ENCODE measurements at regions not wholly inside any gene's neighbourhood (a gene's known extent, or its start where the extent isn't known, plus 50 kb on each side); places are given as distances from the start of the nearest gene placed in this dataset.
A peak's percentile ranks its signal among the peaks of the same experiment; 100 is the strongest.

DNA sequence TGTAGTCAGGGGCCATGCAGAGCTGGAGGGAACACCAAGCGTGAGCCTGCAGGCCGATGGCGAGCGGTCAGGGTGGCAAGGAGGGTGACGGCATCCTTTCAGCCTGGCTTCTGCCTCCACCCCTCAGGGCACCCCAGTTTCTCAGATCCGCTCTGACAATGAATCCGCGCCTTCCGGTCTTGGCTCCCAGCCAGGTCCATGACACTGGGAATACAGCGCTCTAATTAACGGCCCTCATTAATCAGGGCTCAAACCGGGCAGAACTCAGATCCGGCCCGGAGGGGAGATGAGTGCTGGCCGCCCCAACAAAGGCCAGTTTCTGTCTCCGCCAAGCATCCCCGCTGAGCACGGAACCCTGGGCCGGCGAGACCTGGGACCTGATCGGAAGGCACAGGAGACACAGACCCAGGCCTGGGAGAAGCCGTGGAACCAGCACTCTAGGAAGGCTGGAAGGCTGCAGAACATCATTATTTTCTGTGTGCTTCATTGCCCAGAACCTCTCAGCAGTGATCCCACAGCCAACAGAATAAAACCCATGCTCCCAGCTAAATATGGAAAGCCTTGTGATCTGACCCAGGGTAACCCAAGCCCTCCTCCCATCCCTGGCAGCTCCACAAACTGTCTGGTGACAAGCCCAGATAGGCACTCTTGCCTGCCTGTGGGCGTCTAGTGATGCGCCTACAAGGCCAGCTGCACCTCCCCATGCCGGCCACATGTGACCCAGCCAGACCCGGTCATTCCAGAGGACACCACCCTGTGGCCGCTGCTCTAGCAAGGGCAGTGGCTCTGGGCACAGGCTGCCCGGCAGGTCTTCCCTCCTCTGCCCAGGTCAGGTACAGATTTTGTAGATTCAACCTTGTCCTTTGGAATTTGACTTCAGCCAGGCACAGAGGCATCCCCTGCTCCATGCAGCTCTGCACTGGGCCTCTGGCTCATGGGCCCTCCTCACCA, 438.7 kb upstream of the MYT1L start:
- in situ Hi-C loops (cut with MboI; ENCODE audit: low pct_unique_long_range_greater_than_20kb in 2 of 9, low sequenced_read_pairs in 9 of 9, unreplicated experiment in 9 of 9) = no loop called here
- 0 to 100% (median 79%) methylated on average over 1 to 7 of the region's 28 CpGs; no CpG with 5 or more reads in 5 of the 10 experiments for WGBS, 10 experiments
- Histone ChIP-seq H3K4me3 (no peak overlapping the region), H3K27ac (peak overlapping the region in 1 of 2 donors; percentile 25), H3K4me1 (replicated peaks in 1 of 2) (peaks cover 13 to 14% of the 10 kb centered on the region in 2 donors)
- peak in 6 of 8 experiments; percentile 54 to 87 (median 84) for ATAC-seq (replicated peaks in 6 of 8)

DNA sequence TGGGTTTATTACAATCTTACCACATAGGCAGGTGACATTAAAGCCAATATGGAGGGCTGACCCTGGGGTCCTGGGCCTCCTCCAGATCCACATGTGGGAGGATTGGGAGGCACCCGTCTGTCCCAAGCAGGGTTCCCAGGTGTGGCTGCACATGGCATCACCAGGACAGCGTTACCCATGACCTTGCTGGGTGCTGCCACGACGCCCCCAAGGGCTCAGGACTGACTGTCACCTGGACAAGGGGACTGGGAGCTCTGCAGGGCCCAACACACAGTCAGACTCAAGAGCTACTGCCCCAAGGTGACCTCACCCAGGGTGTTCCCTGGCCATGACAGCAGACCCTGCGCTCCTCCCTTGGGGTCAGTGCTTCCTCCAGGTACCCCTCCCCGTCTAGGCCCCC, 437.4 kb upstream of the MYT1L start:
- in situ Hi-C loops (cut with MboI; ENCODE audit: low pct_unique_long_range_greater_than_20kb in 2 of 9, low sequenced_read_pairs in 9 of 9, unreplicated experiment in 9 of 9) = no loop called here
- WGBS, 10 experiments = 0% methylated on average over 1 of the region's 6 CpGs; no CpG with 5 or more reads in 9 of the 10 experiments
- Histone ChIP-seq H3K27ac (no peak overlapping the region), H3K4me1 (replicated peaks in 1 of 2) (peaks cover 12 to 23% of the 10 kb centered on the region in 2 donors), H3K4me3 (no peak overlapping the region)
- ATAC-seq (replicated peaks in 6 of 8) = no peak

DNA sequence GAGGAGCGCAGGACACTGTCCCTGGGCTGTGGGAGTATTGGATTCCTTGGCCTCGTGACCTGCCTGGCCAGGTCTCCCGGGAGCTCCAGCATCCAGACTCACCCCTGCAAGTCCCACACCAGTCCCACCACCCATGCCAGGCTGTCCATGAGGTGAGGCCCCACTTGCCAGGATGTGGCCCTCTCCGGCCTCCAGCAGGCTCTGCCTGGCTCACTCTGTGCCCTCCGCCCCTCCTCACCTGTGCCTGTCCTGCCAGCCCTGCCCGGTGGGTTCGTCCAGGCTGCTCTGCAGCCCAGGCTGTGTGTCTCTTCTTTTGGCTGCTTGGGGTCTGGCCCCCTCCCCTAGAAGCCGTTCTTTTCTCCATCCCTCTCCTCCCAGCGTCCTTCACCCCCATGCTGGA, 436.8 kb upstream of the MYT1L start:
- 0 to 100% (median 67%) methylated on average over 1 to 3 of the region's 9 CpGs; no CpG with 5 or more reads in 5 of the 10 experiments for WGBS, 10 experiments
- in situ Hi-C loops (cut with MboI; ENCODE audit: low pct_unique_long_range_greater_than_20kb in 2 of 9, low sequenced_read_pairs in 9 of 9, unreplicated experiment in 9 of 9) = no loop called here

DNA sequence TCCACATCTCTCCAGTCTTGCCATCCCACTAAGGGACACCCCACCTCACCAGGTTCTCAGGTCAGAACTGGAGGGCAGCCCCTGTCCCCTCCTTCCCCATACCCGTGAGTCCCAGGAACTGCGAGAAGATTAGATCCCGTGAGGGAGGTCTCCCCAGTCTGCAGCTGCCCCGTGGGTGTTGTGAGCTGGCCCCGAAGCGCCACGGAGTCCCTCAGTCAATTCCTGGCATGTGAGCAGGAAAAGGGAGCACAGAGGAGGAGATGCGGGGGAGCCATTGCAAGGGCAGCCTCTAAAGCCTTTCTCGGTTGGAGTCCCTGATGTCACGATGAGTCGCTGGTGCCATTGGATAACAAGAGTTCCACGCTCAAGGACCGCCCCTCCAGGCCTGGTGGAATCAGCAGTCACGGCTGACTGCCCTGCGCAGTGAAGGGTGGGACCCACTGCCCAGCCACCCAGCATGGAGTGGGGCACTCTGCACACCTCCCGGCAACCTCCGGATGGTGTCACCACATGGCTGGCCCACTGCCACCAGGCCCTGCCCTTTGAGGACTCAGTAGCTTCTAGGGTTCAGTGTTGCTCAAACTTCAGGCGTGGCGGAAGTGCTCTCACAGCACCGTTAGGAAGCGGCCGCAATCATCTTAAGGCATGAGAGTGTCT, 434.9 kb upstream of the MYT1L start:
- Histone ChIP-seq H3K27ac (no peak overlapping the region), H3K4me1 (replicated peaks in 1 of 2) (peaks cover 19 to 34% of the 10 kb centered on the region in 2 donors), H3K4me3 (no peak overlapping the region)
- in situ Hi-C loops (cut with MboI; ENCODE audit: low pct_unique_long_range_greater_than_20kb in 2 of 9, low sequenced_read_pairs in 9 of 9, unreplicated experiment in 9 of 9) = no loop called here
- ATAC-seq (replicated peaks in 6 of 8) = no peak
- WGBS, 10 experiments = 65 to 80% (median 80%) methylated on average over 2 to 7 of the region's 22 CpGs; no CpG with 5 or more reads in 7 of the 10 experiments

More for the DNA sequence above, 436.8 kb upstream of the MYT1L start:
- Histone ChIP-seq H3K4me3 (no peak overlapping the region), H3K4me1 (replicated peaks in 1 of 2) (peaks cover 18 to 30% of the 10 kb centered on the region in 2 donors), H3K27ac (no peak overlapping the region)
- no peak for ATAC-seq (replicated peaks in 6 of 8)

DNA sequence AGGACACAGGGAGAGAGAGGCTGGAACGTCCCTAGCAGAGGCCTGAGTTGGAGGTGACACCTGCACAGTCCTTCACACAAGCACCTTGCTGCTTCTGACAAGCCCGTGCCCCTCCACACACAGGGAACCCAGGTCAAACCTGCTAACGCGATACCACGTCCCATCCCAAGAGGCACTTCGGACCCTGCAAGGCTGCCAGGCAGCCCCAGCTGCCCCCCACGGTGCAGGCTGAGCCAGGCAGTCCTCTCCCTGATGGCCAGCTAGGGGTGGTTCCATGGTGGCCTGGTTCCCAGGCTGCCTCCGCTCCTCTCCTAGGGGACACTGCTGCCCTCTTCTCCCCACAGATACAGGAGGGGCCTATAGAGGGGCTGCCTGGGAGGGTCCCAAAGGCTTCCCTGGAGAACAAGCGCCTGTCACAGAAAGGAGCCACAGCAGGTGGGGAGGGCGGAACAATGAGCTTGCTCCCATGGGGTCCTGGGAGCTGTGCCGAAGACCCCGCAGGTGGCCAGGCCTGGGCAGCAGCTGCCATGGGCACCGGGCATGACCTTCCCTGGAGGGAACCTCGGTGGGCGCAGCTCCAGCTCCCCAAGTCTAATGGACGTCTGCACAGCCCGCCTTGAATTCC, 434.2 kb upstream of the MYT1L start:
- Histone ChIP-seq H3K4me1 (replicated peaks in 1 of 2) (peaks cover 19 to 32% of the 10 kb centered on the region in 2 donors), H3K4me3 (no peak overlapping the region), H3K27ac (no peak overlapping the region)
- in situ Hi-C loops (cut with MboI; ENCODE audit: low pct_unique_long_range_greater_than_20kb in 2 of 9, low sequenced_read_pairs in 9 of 9, unreplicated experiment in 9 of 9) = no loop called here
- no peak for ATAC-seq (replicated peaks in 6 of 8)
- 90 to 100% (median 96%) methylated on average over 2 to 5 of the region's 17 CpGs; no CpG with 5 or more reads in 6 of the 10 experiments for WGBS, 10 experiments

DNA sequence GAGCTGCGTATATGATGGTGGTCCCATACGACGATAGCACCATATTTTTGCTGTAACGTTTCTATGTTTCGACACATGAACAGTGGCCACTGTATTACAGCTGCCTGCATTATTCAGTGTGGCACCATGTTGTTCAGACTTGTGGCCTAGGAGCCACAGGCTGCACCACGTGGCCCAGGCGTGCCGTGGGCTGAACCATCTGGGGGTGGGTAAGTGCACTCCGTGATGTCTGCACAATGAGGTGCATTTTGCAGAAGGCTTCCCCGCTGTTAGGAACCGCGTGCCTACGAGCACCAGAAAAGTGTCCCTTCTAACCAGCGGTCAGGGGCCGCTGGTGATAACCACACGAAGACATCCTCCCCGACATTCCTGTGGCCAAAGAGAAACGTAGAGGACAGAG, 433.7 kb upstream of the MYT1L start:
- no peak overlapping the region for H3K27ac ChIP-seq
- WGBS, 10 experiments = 4 to 100% (median 84%) methylated on average over 1 to 14 of the region's 18 CpGs; no CpG with 5 or more reads in 1 of the 10 experiments
- H3K4me1 ChIP-seq (replicated peaks in 1 of 2) = peaks cover 19 to 27% of the 10 kb centered on the region in 2 donors
- in situ Hi-C loops (cut with MboI; ENCODE audit: low pct_unique_long_range_greater_than_20kb in 2 of 9, low sequenced_read_pairs in 9 of 9, unreplicated experiment in 9 of 9) = no loop called here
- H3K4me3 ChIP-seq = no peak overlapping the region
- ATAC-seq (replicated peaks in 6 of 8) = no peak

DNA sequence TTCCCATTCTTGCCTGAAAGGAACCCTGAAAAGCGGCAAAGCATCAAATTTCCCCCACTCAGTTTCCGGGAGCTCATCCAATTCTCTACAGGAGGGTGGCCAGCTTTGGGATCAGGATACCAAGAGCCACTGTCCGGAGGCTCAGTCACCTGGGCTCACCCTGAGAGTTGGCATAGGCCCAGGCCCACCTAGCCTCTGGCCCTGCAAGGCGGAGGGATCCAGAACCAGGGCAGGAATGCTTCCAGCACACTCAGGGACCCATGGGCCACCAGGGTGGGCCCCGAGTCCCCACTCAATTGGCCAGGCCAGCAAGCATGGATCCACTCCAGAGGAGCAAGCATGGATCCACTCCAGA, 432.9 kb upstream of the MYT1L start:
- H3K27ac ChIP-seq = no peak overlapping the region
- ATAC-seq (replicated peaks in 6 of 8) = peak in 1 of 8 experiments; percentile 2
- 0 to 100% (median 63%) methylated on average over 1 to 2 of the region's 5 CpGs; no CpG with 5 or more reads in 6 of the 10 experiments for WGBS, 10 experiments
- no peak overlapping the region for H3K4me3 ChIP-seq
- in situ Hi-C loops (cut with MboI; ENCODE audit: low pct_unique_long_range_greater_than_20kb in 2 of 9, low sequenced_read_pairs in 9 of 9, unreplicated experiment in 9 of 9) = no loop called here
- peaks cover 14 to 21% of the 10 kb centered on the region in 2 donors for H3K4me1 ChIP-seq (replicated peaks in 1 of 2)

DNA sequence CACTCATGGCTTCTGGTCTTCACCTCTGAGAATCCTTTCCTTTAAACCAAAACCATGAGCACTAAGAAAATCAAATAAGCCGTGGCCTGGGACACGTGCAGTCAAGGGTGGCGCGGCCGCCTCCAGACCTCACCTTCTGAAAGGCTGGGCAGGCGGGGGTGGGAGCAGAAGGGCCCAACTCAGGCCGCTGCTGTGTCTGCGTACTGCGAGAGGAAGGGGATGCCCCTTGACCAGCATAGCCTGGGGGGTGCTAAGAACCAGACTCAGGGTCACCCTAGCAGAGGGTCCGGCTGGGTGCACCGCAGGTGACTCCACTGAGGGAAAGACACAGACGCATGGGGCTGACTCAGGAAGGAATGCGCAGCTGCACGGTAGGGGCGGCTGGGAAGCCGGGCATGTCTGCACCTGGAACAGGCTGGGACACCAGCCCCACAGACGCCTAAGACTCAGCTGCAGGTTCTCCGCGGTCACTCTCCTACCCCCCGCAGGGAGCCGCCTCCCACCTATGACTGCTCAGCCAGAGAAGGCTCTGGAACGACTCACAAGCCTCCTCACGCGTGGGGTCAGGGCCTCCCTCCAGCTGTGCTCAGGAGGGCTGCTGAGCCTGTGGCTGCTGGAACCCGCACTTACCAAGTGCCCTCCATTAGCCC, 432.4 kb upstream of the MYT1L start:
- Histone ChIP-seq H3K27ac (no peak overlapping the region), H3K4me3 (no peak overlapping the region), H3K4me1 (replicated peaks in 1 of 2) (peaks cover 14 to 23% of the 10 kb centered on the region in 2 donors)
- peak in 5 of 8 experiments; percentile 63 to 83 (median 74) for ATAC-seq (replicated peaks in 6 of 8)
- in situ Hi-C loops (cut with MboI; ENCODE audit: low pct_unique_long_range_greater_than_20kb in 2 of 9, low sequenced_read_pairs in 9 of 9, unreplicated experiment in 9 of 9) = no loop called here
- WGBS, 10 experiments = 5 to 82% (median 70%) methylated on average over 2 to 3 of the region's 25 CpGs; no CpG with 5 or more reads in 7 of the 10 experiments

DNA sequence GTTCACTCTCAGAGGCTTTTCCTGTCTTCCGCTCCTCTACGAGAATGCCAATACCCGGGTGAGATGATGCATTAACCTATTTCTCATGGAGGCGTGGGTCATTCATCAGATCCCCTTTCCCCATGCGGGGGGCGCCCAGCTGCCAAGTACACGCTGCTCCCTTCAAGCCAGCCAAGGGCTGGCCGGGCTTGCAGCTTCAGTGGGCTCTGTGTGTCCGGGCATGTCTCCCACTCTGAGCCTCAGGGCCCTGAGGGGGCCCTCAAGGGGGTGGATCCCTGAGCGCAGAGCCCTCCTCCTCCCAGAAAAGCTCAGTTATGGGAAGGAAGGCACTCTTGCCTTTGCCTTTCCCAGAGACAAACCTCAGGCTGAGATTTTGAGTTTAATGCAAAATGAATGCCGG, 431.8 kb upstream of the MYT1L start:
- peaks cover 14 to 23% of the 10 kb centered on the region in 2 donors for H3K4me1 ChIP-seq (replicated peaks in 1 of 2)
- no peak overlapping the region for H3K27ac ChIP-seq
- 7 to 61% (median 50%) methylated on average over 1 to 5 of the region's 11 CpGs; no CpG with 5 or more reads in 5 of the 10 experiments for WGBS, 10 experiments
- in situ Hi-C loops (cut with MboI; ENCODE audit: low pct_unique_long_range_greater_than_20kb in 2 of 9, low sequenced_read_pairs in 9 of 9, unreplicated experiment in 9 of 9) = no loop called here
- ATAC-seq (replicated peaks in 6 of 8) = peak in 6 of 8 experiments; percentile 35 to 62 (median 42)
- H3K4me3 ChIP-seq = no peak overlapping the region

DNA sequence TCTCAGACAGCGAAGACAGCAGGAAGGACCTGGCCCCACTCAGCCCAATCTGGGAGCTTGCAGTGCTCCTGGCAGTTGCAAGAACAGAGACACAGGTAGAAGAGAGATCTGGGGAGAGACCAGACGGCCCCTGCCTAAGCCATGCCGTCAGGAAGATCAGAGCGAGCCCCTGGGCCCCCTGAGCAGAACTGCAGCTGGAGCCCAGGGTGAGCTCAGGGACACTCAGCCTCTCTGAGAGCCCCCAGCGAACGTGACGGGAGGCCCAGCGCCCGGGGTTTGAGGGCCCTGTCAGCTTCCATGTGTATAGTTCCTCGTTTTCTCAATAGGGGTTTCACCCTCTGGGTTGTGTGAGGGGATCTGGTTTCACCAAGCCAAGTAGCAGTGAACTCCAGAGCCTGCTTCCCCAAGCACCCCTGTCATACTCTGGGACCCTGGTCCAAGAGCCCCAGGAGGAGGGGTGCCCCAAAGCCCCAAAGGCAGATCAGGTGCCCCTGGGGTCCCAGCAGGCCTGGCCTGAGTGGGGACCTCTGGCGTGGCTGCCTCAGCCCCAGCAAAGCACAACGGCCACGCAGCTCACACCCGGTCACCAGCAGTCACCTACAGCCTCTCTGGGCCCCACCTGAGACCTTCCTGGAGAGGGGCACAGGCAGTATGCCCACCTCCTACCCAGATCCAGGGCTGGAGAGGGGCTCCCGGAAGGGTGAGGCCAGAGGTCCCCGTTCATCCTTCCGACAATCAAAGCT, 431.3 kb upstream of the MYT1L start:
- Histone ChIP-seq H3K4me1 (replicated peaks in 1 of 2) (peaks cover 14 to 23% of the 10 kb centered on the region in 2 donors), H3K4me3 (no peak overlapping the region), H3K27ac (no peak overlapping the region)
- WGBS, 10 experiments = 0 to 100% (median 87%) methylated on average over 1 to 3 of the region's 17 CpGs; no CpG with 5 or more reads in 3 of the 10 experiments
- ATAC-seq (replicated peaks in 6 of 8) = peak in 2 of 8 experiments; percentile 3 to 10
- in situ Hi-C loops (cut with MboI; ENCODE audit: low pct_unique_long_range_greater_than_20kb in 2 of 9, low sequenced_read_pairs in 9 of 9, unreplicated experiment in 9 of 9) = no loop called here

DNA sequence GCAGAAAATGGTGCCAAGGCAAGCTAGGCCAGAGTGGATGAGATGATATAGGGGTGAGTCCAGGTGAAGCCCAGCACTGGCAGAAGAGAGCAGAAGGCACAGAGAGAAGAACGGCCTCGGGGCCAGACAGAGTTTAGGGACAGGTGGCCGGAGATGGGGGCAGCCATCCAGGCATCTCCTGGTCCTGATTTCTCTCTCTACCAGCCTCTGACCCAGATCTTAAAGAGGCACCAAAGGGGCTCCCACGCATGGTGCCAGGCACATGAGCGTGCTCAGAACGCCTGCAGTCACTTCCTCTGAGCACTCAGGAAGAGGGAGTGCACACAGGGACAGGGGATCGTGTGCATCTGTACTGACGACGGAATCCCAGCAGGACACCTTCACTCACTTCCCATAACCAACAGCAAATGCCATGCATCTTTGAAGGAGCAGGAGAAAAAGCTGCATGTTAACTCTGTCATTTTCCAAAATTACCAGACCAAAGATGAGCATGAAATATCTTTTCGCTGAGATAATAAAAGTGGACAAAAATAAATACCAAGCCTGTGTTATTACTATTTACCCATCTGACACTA, 427.8 kb upstream of the MYT1L start:
- H3K27ac ChIP-seq = no peak overlapping the region
- H3K4me3 ChIP-seq = no peak overlapping the region
- 0 to 100% (median 63%) methylated on average over 1 to 7 of the region's 10 CpGs; no CpG with 5 or more reads in 2 of the 10 experiments for WGBS, 10 experiments
- H3K4me1 ChIP-seq (replicated peaks in 1 of 2) = peaks cover 12 to 18% of the 10 kb centered on the region in 2 donors
- ATAC-seq (replicated peaks in 6 of 8) = no peak
- in situ Hi-C loops (cut with MboI; ENCODE audit: low pct_unique_long_range_greater_than_20kb in 2 of 9, low sequenced_read_pairs in 9 of 9, unreplicated experiment in 9 of 9) = no loop called here

DNA sequence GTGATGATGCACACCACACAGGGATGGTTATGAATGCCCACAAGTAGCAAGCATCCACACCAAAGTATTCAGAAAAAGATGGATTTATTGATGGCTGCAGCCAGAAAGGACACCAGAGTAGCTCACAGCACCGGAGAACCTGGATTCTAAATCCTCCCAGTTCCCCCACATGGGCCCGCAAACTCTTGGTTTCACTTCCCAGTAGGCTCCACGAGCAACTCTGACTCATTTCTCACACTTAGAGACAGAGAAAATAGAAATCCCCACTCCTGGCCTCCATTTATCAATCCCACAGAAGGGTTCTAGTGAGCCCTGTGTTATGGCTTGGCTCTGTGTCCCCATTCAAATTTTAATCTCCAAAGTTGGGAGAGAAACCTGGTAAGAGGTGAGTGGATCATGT, 426.7 kb upstream of the MYT1L start:
- Histone ChIP-seq H3K4me3 (no peak overlapping the region), H3K27ac (no peak overlapping the region), H3K4me1 (replicated peaks in 1 of 2) (peaks cover under 1 to 7% of the 10 kb centered on the region in 2 donors)
- ATAC-seq (replicated peaks in 6 of 8) = no peak
- WGBS, 10 experiments = 0 to 100% (median 79%) methylated on average over 1 to 3 of the region's 3 CpGs; no CpG with 5 or more reads in 5 of the 10 experiments
- in situ Hi-C loops (cut with MboI; ENCODE audit: low pct_unique_long_range_greater_than_20kb in 2 of 9, low sequenced_read_pairs in 9 of 9, unreplicated experiment in 9 of 9) = no loop called here
